ENCODE measurements at regions not wholly inside any gene's neighbourhood (a gene's known extent, or its start where the extent isn't known, plus 50 kb on each side); places are given as distances from the start of the nearest gene placed in this dataset.
"Not testable (repeated sequence)": the region's sequence is repeated elsewhere in the genome, so short reads cannot be mapped to it uniquely, and the experiment has no call there.

DNA sequence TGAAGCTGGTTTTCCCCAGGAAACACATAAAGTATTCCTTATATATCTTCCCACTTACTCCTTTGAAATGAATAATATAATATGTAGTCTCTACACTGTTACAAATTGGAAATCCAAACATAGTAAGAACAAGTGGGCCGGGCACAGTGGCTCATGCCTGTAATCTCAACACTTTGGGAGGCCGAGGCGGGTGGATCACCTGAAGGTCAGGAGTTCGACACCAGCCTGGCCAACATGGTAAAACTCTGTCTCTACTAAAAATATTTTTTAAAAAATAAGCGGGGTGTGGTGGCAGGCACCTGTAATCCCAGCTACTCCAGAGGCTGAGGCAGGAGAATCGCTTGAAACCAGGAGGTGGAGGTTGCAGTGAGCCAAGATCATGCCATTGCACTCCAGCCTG, 57.2 kb downstream of the NPPC start:
- H3K4me2 ChIP-seq (ENCODE audit: insufficient read depth in 1 of 2, low read depth in 2 of 2, low read length in 2 of 2); H2BK12ac ChIP-seq (ENCODE audit: low read depth, low read length); H3K56ac ChIP-seq (replicated peaks; ENCODE audit: insufficient read length, low read depth, low read length); H3K4me3 ChIP-seq (ENCODE audit: extremely low read depth in 1 of 4, insufficient read depth in 2 of 4, low read depth in 3 of 4, low read length in 4 of 4); H3K36me3 ChIP-seq (ENCODE audit: control insufficient read depth in 2 of 4, insufficient read depth in 4 of 4, low read length in 3 of 4); H3K23ac ChIP-seq (ENCODE audit: insufficient read length); H3K23me2 ChIP-seq (ENCODE audit: low read depth, low read length); H2BK5ac ChIP-seq (ENCODE audit: low read depth, low read length); H3K9ac ChIP-seq (replicated peaks in 1 of 4; ENCODE audit: extremely low read depth in 1 of 4, low read depth in 3 of 4, low read length in 3 of 4); H3K4me1 ChIP-seq (replicated peaks in 1 of 4; ENCODE audit: control insufficient read depth in 3 of 4, insufficient read depth in 4 of 4, low read length in 3 of 4); H3K4ac ChIP-seq (replicated peaks; ENCODE audit: insufficient read length, low read depth, low read length); H2AFZ ChIP-seq (ENCODE audit: low read length); POLR2A ChIA-PET (ENCODE audit: partially characterized antibody); CTCF ChIA-PET (ENCODE audit: partially characterized antibody); H3K27me3 ChIP-seq (replicated peaks in 1 of 4; ENCODE audit: control insufficient read depth in 3 of 4, extremely low read depth in 1 of 4, insufficient read depth in 3 of 4, low read length in 3 of 4); H4K20me1 ChIP-seq (replicated peaks in 1 of 2; ENCODE audit: control insufficient read depth in 1 of 2, insufficient read depth in 2 of 2, low read length in 2 of 2); H3K79me1 ChIP-seq (ENCODE audit: low read depth, low read length); DNase-seq (ENCODE audit: low read depth in 1 of 2, low spot score in 2 of 2); H2BK15ac ChIP-seq (ENCODE audit: low read length); H3K14ac ChIP-seq (ENCODE audit: insufficient read length); H3K18ac ChIP-seq (ENCODE audit: extremely low read depth, low read length); H2AK5ac ChIP-seq (ENCODE audit: low read depth, low read length); H4K8ac ChIP-seq (ENCODE audit: extremely low read depth, insufficient read depth, low read length); H3K79me2 ChIP-seq (ENCODE audit: control insufficient read depth in 1 of 2, insufficient read depth in 2 of 2, low read length in 2 of 2); H3K27ac ChIP-seq (ENCODE audit: low read depth, low read length); H4K91ac ChIP-seq (replicated peaks; ENCODE audit: insufficient read length, low read length); H2BK120ac ChIP-seq (replicated peaks; ENCODE audit: low read depth, low read length); FAIRE-seq; H2BK20ac ChIP-seq (ENCODE audit: low read length); H3K9me3 ChIP-seq (ENCODE audit: insufficient read depth in 2 of 2, low read depth in 1 of 2, low read length in 1 of 2); H4K5ac ChIP-seq (ENCODE audit: insufficient read length, low read depth, low read length): not testable (repeated sequence)
- WGBS, 2 experiments (ENCODE audit: extremely low coverage in 1 of 2, insufficient coverage in 1 of 2, insufficient read length in 1 of 2, insufficient replicate concordance in 2 of 2, low coverage in 1 of 2, low lambda C conversion rate in 2 of 2, missing lambda C conversion rate in 1 of 2) = 80% methylated on average over 6 of the region's 6 CpGs; no CpG with 5 or more reads in 1 of the 2 experiments

Data from H1 (cell line).